Panc1 (cell line): ENCODE measurements at regions not wholly inside any gene's neighbourhood (a gene's known extent, or its start where the extent isn't known, plus 50 kb on each side); places are given as distances from the start of the nearest gene placed in this dataset.

Experiments used
- POLR2AphosphoS5 ChIP-seq: IDR thresholded peaks from 2 replicates; pipeline ENCODE4 v1.6.1; 2012; ENCODE audit warnings: mild to moderate bottlenecking, low read depth, low read length, moderate library complexity
- TF ChIP-seq, protein P1 (sequence below): fragments of 450-650 bp; IDR thresholded peaks from 2 replicates; pipeline ENCODE4 v1.5.1; 2017; ENCODE audit warnings: mild to moderate bottlenecking

DNA sequence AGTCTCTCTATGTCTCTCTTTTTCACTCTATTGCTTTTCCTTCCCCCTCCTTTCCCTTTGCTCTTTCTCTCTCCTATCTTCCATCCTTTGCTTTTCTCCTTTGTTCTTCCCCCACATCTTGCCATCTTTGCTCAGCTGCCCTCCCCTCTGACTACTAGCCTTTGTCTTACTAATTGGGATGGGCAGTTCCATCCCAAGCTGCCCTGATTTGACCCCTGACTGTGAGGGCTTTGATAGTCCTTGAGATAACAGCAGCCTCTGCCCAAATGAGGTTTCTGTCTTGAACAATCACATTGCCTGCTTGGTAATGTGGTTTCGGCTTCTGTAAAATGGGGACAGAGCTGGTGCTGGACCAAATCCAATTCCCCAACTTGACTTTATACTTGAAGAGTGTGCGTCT is 327.7 kb downstream of the DHX35 start:
- TF ChIP-seq, protein P1, sequence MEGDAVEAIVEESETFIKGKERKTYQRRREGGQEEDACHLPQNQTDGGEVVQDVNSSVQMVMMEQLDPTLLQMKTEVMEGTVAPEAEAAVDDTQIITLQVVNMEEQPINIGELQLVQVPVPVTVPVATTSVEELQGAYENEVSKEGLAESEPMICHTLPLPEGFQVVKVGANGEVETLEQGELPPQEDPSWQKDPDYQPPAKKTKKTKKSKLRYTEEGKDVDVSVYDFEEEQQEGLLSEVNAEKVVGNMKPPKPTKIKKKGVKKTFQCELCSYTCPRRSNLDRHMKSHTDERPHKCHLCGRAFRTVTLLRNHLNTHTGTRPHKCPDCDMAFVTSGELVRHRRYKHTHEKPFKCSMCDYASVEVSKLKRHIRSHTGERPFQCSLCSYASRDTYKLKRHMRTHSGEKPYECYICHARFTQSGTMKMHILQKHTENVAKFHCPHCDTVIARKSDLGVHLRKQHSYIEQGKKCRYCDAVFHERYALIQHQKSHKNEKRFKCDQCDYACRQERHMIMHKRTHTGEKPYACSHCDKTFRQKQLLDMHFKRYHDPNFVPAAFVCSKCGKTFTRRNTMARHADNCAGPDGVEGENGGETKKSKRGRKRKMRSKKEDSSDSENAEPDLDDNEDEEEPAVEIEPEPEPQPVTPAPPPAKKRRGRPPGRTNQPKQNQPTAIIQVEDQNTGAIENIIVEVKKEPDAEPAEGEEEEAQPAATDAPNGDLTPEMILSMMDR: no peak
- no peak for TF ChIP-seq POLR2AphosphoS5
